Tibial nerve (tissue), 4 donors: ENCODE measurements at regions not wholly inside any gene's neighbourhood (a gene's known extent, or its start where the extent isn't known, plus 50 kb on each side); places are given as distances from the start of the nearest gene placed in this dataset.

Source experiments
- CTCF ChIP-seq, 5 experiments: fragments of 200-600 bp in 3 of 5; fragments of 450-650 bp in 2 of 5; sonication (generic) in 3 of 5; IDR thresholded peaks; one replicate each; pipeline ENCODE4 v1.5.1; 2016 to 2019; ENCODE audit warnings: antibody characterized with exemption in 5 of 5, mild to moderate bottlenecking in 3 of 5, moderate library complexity in 2 of 5
- EP300 ChIP-seq, 2 donors: sonication (generic); formaldehyde crosslinking; IDR thresholded peaks; one replicate each; pipeline ENCODE4 v1.6.1; 2017; ENCODE audit warnings: antibody characterized with exemption in 2 of 2, mild to moderate bottlenecking in 1 of 2
- POLR2A ChIP-seq, 2 donors: fragments of 450-650 bp; IDR thresholded peaks; one replicate each; pipeline ENCODE4 v1.6.1; 2017; ENCODE audit warnings: antibody characterized with exemption in 2 of 2, mild to moderate bottlenecking in 2 of 2, moderate library complexity in 2 of 2

- TF ChIP-seq CTCF (IDR thresholded peaks at IDR 0.05) = no peak
- TF ChIP-seq POLR2A (IDR thresholded peaks at IDR 0.05) = no peak
- no peak for TF ChIP-seq EP300 (IDR thresholded peaks at IDR 0.05)
These were observed 601.9 kb downstream of the SEMA5A start for GRCh38 chr5:8944005-8944404.
